DMS79 treated with DMSO at 0.1 percent for 48 hours (cell line): ENCODE measurements at regions not wholly inside any gene's neighbourhood (a gene's known extent, or its start where the extent isn't known, plus 50 kb on each side); places are given as distances from the start of the nearest gene placed in this dataset.
"Not testable (repeated sequence)": the region's sequence is repeated elsewhere in the genome, so short reads cannot be mapped to it uniquely, and the experiment has no call there.

Experiments used
- DNase-seq: peaks from one replicate; lab custom pipeline; 2025; lab: John Stamatoyannopoulos, UW

GRCh38 chr2:123816203-123816602 is 208.9 kb upstream of the CNTNAP5 start:
- no peak for DNase-seq

GRCh38 chr2:123816928-123817327 is 208.2 kb upstream of the CNTNAP5 start:
- DNase-seq, result no peak

- no peak for DNase-seq
Measured at GRCh38 chr2:123826729-123827271, 198.3 kb upstream of the CNTNAP5 start.

GRCh38 chr2:123839326-123839725 is 185.8 kb upstream of the CNTNAP5 start:
- no peak for DNase-seq

- DNase-seq, result no peak
Measured at GRCh38 chr2:123840016-123840415, 185.1 kb upstream of the CNTNAP5 start.

- no peak for DNase-seq
Measured at GRCh38 chr2:123840574-123840973, 184.5 kb upstream of the CNTNAP5 start.

GRCh38 chr2:123851281-123851680 is 173.8 kb upstream of the CNTNAP5 start:
- no peak for DNase-seq

- DNase-seq, result no peak
Measured at GRCh38 chr2:123853161-123853560, 171.9 kb upstream of the CNTNAP5 start.

GRCh38 chr2:123859031-123859430 is 166.1 kb upstream of the CNTNAP5 start:
- DNase-seq, result not testable (repeated sequence)

GRCh38 chr2:123864416-123864815 is 160.7 kb upstream of the CNTNAP5 start:
- no peak for DNase-seq

GRCh38 chr2:123870206-123870880 is 154.7 kb upstream of the CNTNAP5 start:
- DNase-seq, result no peak

- no peak for DNase-seq
Measured at GRCh38 chr2:123870881-123871276, 154.2 kb upstream of the CNTNAP5 start.

- no peak for DNase-seq
Measured at GRCh38 chr2:123890148-123890547, 134.9 kb upstream of the CNTNAP5 start.

GRCh38 chr2:123894167-123894566 is 130.9 kb upstream of the CNTNAP5 start:
- no peak for DNase-seq

GRCh38 chr2:123895651-123896050 is 129.4 kb upstream of the CNTNAP5 start:
- no peak for DNase-seq

GRCh38 chr2:123901256-123901655 is 123.8 kb upstream of the CNTNAP5 start:
- DNase-seq, result no peak

- no peak for DNase-seq
Measured at GRCh38 chr2:123906361-123906760, 118.7 kb upstream of the CNTNAP5 start.

GRCh38 chr2:123908522-123908921 is 116.6 kb upstream of the CNTNAP5 start:
- no peak for DNase-seq

GRCh38 chr2:123912171-123912570 is 112.9 kb upstream of the CNTNAP5 start:
- DNase-seq, result no peak

GRCh38 chr2:123913143-123913735 is 111.8 kb upstream of the CNTNAP5 start:
- DNase-seq, result no peak

GRCh38 chr2:123915380-123915779 is 109.7 kb upstream of the CNTNAP5 start:
- no peak for DNase-seq

- DNase-seq, result no peak
Measured at GRCh38 chr2:123916051-123916450, 109.0 kb upstream of the CNTNAP5 start.

- DNase-seq, result peak; percentile 18
Measured at GRCh38 chr2:123916531-123916930, 108.6 kb upstream of the CNTNAP5 start.

GRCh38 chr2:123917241-123917640 is 107.8 kb upstream of the CNTNAP5 start:
- no peak for DNase-seq
